Thymus (tissue), 11 donors: ENCODE measurements at regions not wholly inside any gene's neighbourhood (a gene's known extent, or its start where the extent isn't known, plus 50 kb on each side); places are given as distances from the start of the nearest gene placed in this dataset.

ENCODE experiments used
- DNase-seq, 9 donors: peaks; one replicate each; pipeline ENCODE4 v3.0.0-alpha.2; 2013; ENCODE audit warnings: low spot score in 9 of 9, low read depth in 6 of 9, missing footprints in 1 of 9
- H3K27ac ChIP-seq, 2 donors: one replicate each; pipeline ENCODE4 v1.5.1; 2013; ENCODE audit warnings: control low read depth in 1 of 2, low read depth in 1 of 2, low read length in 1 of 2, mild to moderate bottlenecking in 1 of 2, moderate library complexity in 1 of 2
- H3K27me3 ChIP-seq, 2 donors: one replicate each; pipeline ENCODE4 v1.5.1; 2013; ENCODE audit warnings: low read length in 1 of 2; ENCODE audit not compliant: control insufficient read depth in 2 of 2, insufficient read depth in 1 of 2
- H3K36me3 ChIP-seq, 2 donors: one replicate each; pipeline ENCODE4 v1.5.1; 2013; ENCODE audit warnings: low read length in 1 of 2, mild to moderate bottlenecking in 1 of 2, moderate library complexity in 1 of 2; ENCODE audit not compliant: control insufficient read depth in 2 of 2, insufficient read depth in 2 of 2
- H3K4me1 ChIP-seq, 2 donors: one replicate each; pipeline ENCODE4 v1.5.1; 2013; ENCODE audit warnings: low read length in 2 of 2; ENCODE audit not compliant: control insufficient read depth in 2 of 2, insufficient read depth in 2 of 2
- H3K4me3 ChIP-seq, 2 donors: one replicate each; pipeline ENCODE4 v1.5.1; 2013; ENCODE audit warnings: low read length in 2 of 2, control low read depth in 1 of 2, mild to moderate bottlenecking in 1 of 2
- H3K9me3 ChIP-seq, 2 donors: one replicate each; pipeline ENCODE4 v1.5.1; 2013; ENCODE audit warnings: low read length in 1 of 2, mild to moderate bottlenecking in 1 of 2; ENCODE audit not compliant: control insufficient read depth in 2 of 2, insufficient read depth in 1 of 2
- WGBS: extraction: QIAGEN DNeasy Blood & Tissue Kit; methylation state at CpG from one replicate; pipeline ENCODE4 v1.1.7; 2013; 5-methylcytosine and 5-hydroxymethylcytosine counted together
- donor health status: healthy.

DNA sequence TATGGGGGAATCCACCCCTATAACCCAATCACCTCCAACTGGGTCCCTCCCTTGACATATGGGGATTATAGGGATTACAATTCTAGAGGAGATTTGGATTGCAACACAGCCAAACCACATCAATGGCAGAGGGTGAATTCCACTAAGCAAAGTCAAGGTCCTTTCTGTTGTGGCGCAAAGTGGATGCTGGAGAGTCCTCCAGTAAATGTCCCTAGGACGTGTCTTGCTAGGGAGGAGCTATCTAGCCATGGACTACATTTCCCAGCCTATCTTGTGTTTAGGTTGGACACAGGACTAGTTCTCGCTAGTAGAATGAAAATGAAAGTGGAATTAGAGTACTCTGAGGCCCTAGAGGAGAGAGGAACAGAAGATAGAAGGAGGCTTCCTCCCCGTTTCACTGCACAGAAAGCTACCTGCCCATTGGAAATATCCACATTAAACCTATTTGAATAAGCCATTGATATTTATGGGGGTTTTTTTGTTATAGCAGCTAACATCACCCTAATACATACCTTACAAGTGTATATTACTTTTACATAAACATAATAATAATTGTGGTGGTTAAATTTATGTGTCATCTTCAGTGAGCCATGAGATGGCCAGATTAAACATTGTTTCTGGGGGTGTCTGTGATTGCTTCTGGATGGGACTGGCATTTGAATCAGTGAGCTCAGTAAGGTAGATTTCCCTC, 56.7 kb upstream of the ERCC4 start:
- Histone ChIP-seq H3K4me1 (no peaks in the 10 kb centered on the region), H3K36me3 (no peaks in the 10 kb centered on the region), H3K9me3 (no peaks in the 10 kb centered on the region), H3K27me3 (no peaks in the 10 kb centered on the region), H3K4me3 (no peak overlapping the region), H3K27ac (no peak overlapping the region)
- WGBS = 87% methylated on average over 4 of the region's 4 CpGs
- DNase-seq = no peak

DNA sequence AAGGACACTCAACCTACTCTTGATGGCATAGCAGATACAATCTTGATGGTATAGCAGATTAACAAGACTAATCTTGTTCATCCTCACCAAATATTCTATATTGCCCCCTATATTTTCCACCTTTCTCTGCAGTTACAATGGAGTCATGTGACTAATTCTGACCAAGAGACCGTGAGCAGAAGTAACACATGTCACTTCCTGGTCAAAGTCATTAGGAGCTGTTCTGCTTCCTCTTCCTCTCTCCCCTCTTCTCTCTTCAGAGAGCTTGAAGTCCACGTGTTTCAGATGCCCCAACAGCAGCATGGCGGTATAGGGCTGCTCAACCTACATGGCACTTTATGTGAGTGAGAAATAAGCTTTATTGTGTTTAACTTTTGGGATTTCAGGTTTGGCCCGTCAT, 55.3 kb upstream of the ERCC4 start:
- H3K4me3 ChIP-seq = no peak overlapping the region
- no peaks in the 10 kb centered on the region for H3K27me3 ChIP-seq
- H3K36me3 ChIP-seq = no peaks in the 10 kb centered on the region
- no peaks in the 10 kb centered on the region for H3K9me3 ChIP-seq
- DNase-seq = no peak
- WGBS = 67% methylated on average over 4 of the region's 4 CpGs
- H3K4me1 ChIP-seq = no peaks in the 10 kb centered on the region
- H3K27ac ChIP-seq = no peak overlapping the region

DNA sequence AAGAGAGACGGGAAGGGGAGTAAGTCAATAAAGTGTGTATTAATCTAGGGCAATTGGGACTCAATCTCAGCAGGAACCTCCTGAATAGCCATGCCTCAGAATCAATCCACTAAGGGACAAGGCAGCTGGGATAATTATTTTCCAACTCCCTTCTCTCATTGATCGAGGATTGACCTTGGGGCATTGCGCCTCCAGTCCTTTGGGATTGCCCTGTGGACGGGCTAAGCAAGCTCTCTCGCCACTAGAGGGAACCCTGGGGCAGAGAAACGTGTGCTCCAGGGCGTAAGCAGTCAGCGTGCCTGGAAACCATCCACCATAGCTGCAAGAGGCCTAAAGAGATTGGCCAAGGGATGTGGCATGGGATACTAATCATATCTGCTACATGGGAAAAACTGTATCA, 53.9 kb upstream of the ERCC4 start:
- 32% methylated on average over 8 of the region's 8 CpGs for WGBS
- H3K9me3 ChIP-seq = no peaks in the 10 kb centered on the region
- H3K36me3 ChIP-seq = no peaks in the 10 kb centered on the region
- DNase-seq = peak in 8 of 9 donors; percentile 0 to 43 (median 8)
- no peaks in the 10 kb centered on the region for H3K27me3 ChIP-seq
- no peaks in the 10 kb centered on the region for H3K4me1 ChIP-seq
- no peak overlapping the region for H3K4me3 ChIP-seq
- no peak overlapping the region for H3K27ac ChIP-seq
